Activated CD4-positive, alpha-beta T cell treated with anti-CD3 and anti-CD28 coated beads for 36 hours (primary cell): ENCODE measurements at regions not wholly inside any gene's neighbourhood (a gene's known extent, or its start where the extent isn't known, plus 50 kb on each side); places are given as distances from the start of the nearest gene placed in this dataset.

ENCODE experiments used
- ATAC-seq: fragments of 200-7000 bp; cut with Tn5 transposase; one replicate; pipeline ENCODE4 v1.10.0; 2021; ENCODE audit warnings: mild to moderate bottlenecking, moderate library complexity
- CTCF ChIA-PET: fragments of 350-600 bp; sonication (Branson Sonifier 250); formaldehyde crosslinking; loops from one replicate; lab custom pipeline; 2021; ENCODE audit warnings: antibody characterized with exemption; lab: Charles Lee
- POLR2A ChIA-PET: fragments of 350-600 bp; sonication (Branson Sonifier 250); formaldehyde crosslinking; loops from one replicate; lab custom pipeline; 2021; ENCODE audit warnings: antibody characterized with exemption, inconsistent platforms; lab: Charles Lee
- DNase-seq: peaks from one replicate; pipeline ENCODE4 v3.0.0-alpha.2; 2020
- H3K27ac Mint-ChIP-seq: one replicate; pipeline ENCODE4 v1.8.0; 2021; ENCODE audit warnings: mixed read lengths
- H3K27me3 Mint-ChIP-seq: one replicate; pipeline ENCODE4 v1.8.0; 2021; ENCODE audit warnings: mixed read lengths
- H3K36me3 Mint-ChIP-seq: one replicate; pipeline ENCODE4 v1.8.0; 2021; ENCODE audit warnings: low read depth, mixed read lengths
- H3K4me1 Mint-ChIP-seq: one replicate; pipeline ENCODE4 v1.8.0; 2021; ENCODE audit warnings: mixed read lengths
- H3K4me3 Mint-ChIP-seq: one replicate; pipeline ENCODE4 v1.8.0; 2021; ENCODE audit warnings: mild to moderate bottlenecking, moderate library complexity, mixed read lengths
- H3K9me3 Mint-ChIP-seq: one replicate; pipeline ENCODE4 v1.8.0; 2021; ENCODE audit warnings: low read depth, mixed read lengths
- intact Hi-C, 2 experiments: fragments of 100-400 bp; cut with DNase I in 1 of 2; cut with micrococcal nuclease in 1 of 2; formaldehyde crosslinking; loops; one replicate each; pipeline versions ENCODE4 v1.14.2 to v1.15.1; 2022 to 2024; cut with DNase I, micrococcal nuclease

- Mint-ChIP-seq H3K4me1 (peaks cover 20% of the 10 kb centered on the region), H3K9me3 (no peaks in the 10 kb centered on the region), H3K4me3 (no peak overlapping the region), H3K36me3 (no peaks in the 10 kb centered on the region), H3K27me3 (peaks cover 4% of the 10 kb centered on the region), H3K27ac (no peak overlapping the region)
- ChIA-PET POLR2A (no interaction called here), CTCF (interaction anchor here (0.7 to 6.7 kb wide), 2 partner anchors 141 to 167 kb away, joined by 3 to 133 read pairs; no protein-coding TSS in a partner anchor)
- no peak for ATAC-seq
- DNase-seq: no peak
- intact Hi-C loops: loop anchor here in 1 of 2 experiments (10.0 kb wide), 1 partner anchor 1305 kb away; no protein-coding TSS in a partner anchor
These were observed 64.5 kb upstream of the USP24 start for GRCh38 chr1:55279627-55280026.

- intact Hi-C loops: no loop called here
- CTCF ChIA-PET: interaction anchor here (0.7 to 6.7 kb wide), 20 partner anchors 8 to 1426 kb away, joined by 3 to 133 read pairs (median 3); no protein-coding TSS in a partner anchor
- peaks cover 20% of the 10 kb centered on the region for H3K4me1 Mint-ChIP-seq
- H3K27ac Mint-ChIP-seq: no peak overlapping the region
- peaks cover 4% of the 10 kb centered on the region for H3K27me3 Mint-ChIP-seq
- H3K36me3 Mint-ChIP-seq: no peaks in the 10 kb centered on the region
- ATAC-seq (no peak), DNase-seq (no peak)
- H3K9me3 Mint-ChIP-seq: no peaks in the 10 kb centered on the region
- no peak overlapping the region for H3K4me3 Mint-ChIP-seq
- POLR2A ChIA-PET: no interaction called here
These were observed 63.2 kb upstream of the USP24 start for GRCh38 chr1:55278378-55278777.

- H3K36me3 Mint-ChIP-seq: no peaks in the 10 kb centered on the region
- peaks cover 4% of the 10 kb centered on the region for H3K27me3 Mint-ChIP-seq
- peaks cover 23% of the 10 kb centered on the region for H3K4me1 Mint-ChIP-seq
- ATAC-seq (peak; percentile 91), DNase-seq (peak; percentile 92)
- ChIA-PET CTCF (interaction anchor here (0.6 to 6.7 kb wide), 22 partner anchors 8 to 1427 kb away, joined by 3 to 133 read pairs (median 3); no protein-coding TSS in a partner anchor), POLR2A (interaction anchor here (1.0 kb wide), 1 partner anchor 137 kb away, joined by 3 read pairs; no protein-coding TSS in a partner anchor)
- peak overlapping the region; percentile 0 for H3K4me3 Mint-ChIP-seq
- H3K9me3 Mint-ChIP-seq: no peaks in the 10 kb centered on the region
- peak overlapping the region; percentile 58 for H3K27ac Mint-ChIP-seq
- intact Hi-C loops: loop anchor here (1.0 to 2.0 kb wide), 5 partner anchors 61 to 255 kb away; partner anchors contain the start of gene USP24 (in 1 of the 2)
These were observed 62.4 kb upstream of the USP24 start for GRCh38 chr1:55277377-55278130.

GRCh38 chr1:55276671-55277376, 61.7 kb upstream of the USP24 start:
- Mint-ChIP-seq H3K36me3 (no peaks in the 10 kb centered on the region), H3K9me3 (no peaks in the 10 kb centered on the region), H3K4me3 (no peak overlapping the region), H3K4me1 (peaks cover 23% of the 10 kb centered on the region), H3K27ac (peak overlapping the region; percentile 58), H3K27me3 (peaks cover 4% of the 10 kb centered on the region)
- no peak for DNase-seq
- intact Hi-C loops: loop anchor here (1.0 to 2.0 kb wide), 5 partner anchors 60 to 254 kb away; partner anchors contain the start of gene USP24 (in 1 of the 2)
- POLR2A ChIA-PET: interaction anchor here (1.0 kb wide), 1 partner anchor 137 kb away, joined by 3 read pairs; no protein-coding TSS in a partner anchor
- ATAC-seq: no peak
- CTCF ChIA-PET: interaction anchor here (0.6 to 6.7 kb wide), 8 partner anchors 16 to 156 kb away, joined by 3 to 133 read pairs (median 4); no protein-coding TSS in a partner anchor

- DNase-seq (peak; percentile 23), ATAC-seq (peak; percentile 40)
- intact Hi-C loops: loop anchor here (2.0 kb wide), 2 partner anchors 59 to 253 kb away; no protein-coding TSS in a partner anchor
- Mint-ChIP-seq H3K4me3 (no peak overlapping the region), H3K9me3 (no peaks in the 10 kb centered on the region), H3K36me3 (no peaks in the 10 kb centered on the region), H3K27ac (no peak overlapping the region), H3K4me1 (peaks cover 23% of the 10 kb centered on the region), H3K27me3 (no peaks in the 10 kb centered on the region)
- ChIA-PET CTCF (interaction anchor here (0.6 to 6.7 kb wide), 3 partner anchors 137 to 1520 kb away, joined by 3 to 133 read pairs (median 3); no protein-coding TSS in a partner anchor), POLR2A (no interaction called here)
These were observed 60.8 kb upstream of the USP24 start for GRCh38 chr1:55275941-55276341.

GRCh38 chr1:55275151-55275748, 60.1 kb upstream of the USP24 start:
- H3K27ac Mint-ChIP-seq: no peak overlapping the region
- POLR2A ChIA-PET: no interaction called here
- ATAC-seq (peak; percentile 37), DNase-seq (peak; percentile 12)
- CTCF ChIA-PET: interaction anchor here (0.6 to 6.7 kb wide), 4 partner anchors 29 to 1520 kb away, joined by 3 to 133 read pairs (median 3); no protein-coding TSS in a partner anchor
- intact Hi-C loops: no loop called here
- H3K9me3 Mint-ChIP-seq: no peaks in the 10 kb centered on the region
- H3K27me3 Mint-ChIP-seq: no peaks in the 10 kb centered on the region
- no peak overlapping the region for H3K4me3 Mint-ChIP-seq
- no peaks in the 10 kb centered on the region for H3K36me3 Mint-ChIP-seq
- H3K4me1 Mint-ChIP-seq: peaks cover 23% of the 10 kb centered on the region

- Mint-ChIP-seq H3K27me3 (peaks cover 2% of the 10 kb centered on the region), H3K4me1 (peaks cover 21% of the 10 kb centered on the region), H3K36me3 (no peaks in the 10 kb centered on the region), H3K4me3 (no peak overlapping the region), H3K27ac (no peak overlapping the region), H3K9me3 (no peaks in the 10 kb centered on the region)
- no peak for DNase-seq
- ChIA-PET CTCF (interaction anchor here (1.0 kb wide), 1 partner anchor 161 kb away, joined by 4 read pairs; no protein-coding TSS in a partner anchor), POLR2A (no interaction called here)
- intact Hi-C loops: no loop called here
- no peak for ATAC-seq
These were observed 57.8 kb upstream of the USP24 start for GRCh38 chr1:55272994-55273393.
